Breast epithelium (tissue), 4 donors: ENCODE measurements at regions not wholly inside any gene's neighbourhood (a gene's known extent, or its start where the extent isn't known, plus 50 kb on each side); places are given as distances from the start of the nearest gene placed in this dataset.

Experiments
- DNase-seq, 2 donors: peaks; one replicate each; pipeline ENCODE4 v3.0.0-alpha.2; 2019; ENCODE audit warnings: low spot score in 2 of 2
- H3K27ac ChIP-seq, 2 donors: fragments of 200-600 bp; sonication (generic) in 1 of 2; one replicate each; pipeline ENCODE4 v1.5.1; 2016 to 2019; ENCODE audit warnings: mild to moderate bottlenecking in 1 of 2
- H3K27me3 ChIP-seq, 2 donors: fragments of 200-600 bp; sonication (generic) in 1 of 2; one replicate each; pipeline versions ENCODE4 v1.5.1 to v1.6.0; 2017 to 2019; ENCODE audit warnings: control low read depth in 1 of 2, mild to moderate bottlenecking in 1 of 2
- H3K36me3 ChIP-seq: fragments of 200-600 bp; one replicate; pipeline ENCODE4 v1.5.1; 2019
- H3K4me1 ChIP-seq, 2 donors: fragments of 200-600 bp; sonication (generic); one replicate each; pipeline ENCODE4 v1.5.1; 2016 to 2019; ENCODE audit warnings: control low read depth in 1 of 2
- H3K4me3 ChIP-seq, 3 donors: fragments of 200-600 bp; sonication (generic); 1 replicate in 2 of 3; 2 replicates in 1 of 3; pipeline ENCODE4 v1.5.1; 2016 to 2019; ENCODE audit warnings: mild to moderate bottlenecking in 3 of 3, moderate library complexity in 2 of 3
- H3K9me3 ChIP-seq, 2 donors: fragments of 200-600 bp; sonication (generic) in 1 of 2; one replicate each; pipeline ENCODE4 v1.5.1; 2016 to 2019; ENCODE audit warnings: control low read depth in 1 of 2
- POLR2A ChIP-seq: fragments of 450-650 bp; IDR thresholded peaks from one replicate; pipeline ENCODE4 v1.6.1; 2016; ENCODE audit warnings: antibody characterized with exemption, mild to moderate bottlenecking, moderate library complexity
- POLR2AphosphoS5 ChIP-seq, 3 donors: sonication (generic); formaldehyde crosslinking; IDR thresholded peaks; one replicate each; pipeline ENCODE4 v1.6.1; 2017; ENCODE audit warnings: antibody characterized with exemption in 3 of 3
- intact Hi-C: fragments of 100-400 bp; cut with DNase I; formaldehyde crosslinking; loops from one replicate; pipeline ENCODE4 v1.15.1; 2023; ENCODE audit warnings: low total_unique reads
- TF ChIP-seq, protein P1 (sequence below), 3 donors: fragments of 450-650 bp; IDR thresholded peaks; one replicate each; pipeline ENCODE4 v1.5.1; 2016 to 2017; ENCODE audit warnings: antibody characterized with exemption in 3 of 3, mild to moderate bottlenecking in 3 of 3, moderate library complexity in 3 of 3

DNA sequence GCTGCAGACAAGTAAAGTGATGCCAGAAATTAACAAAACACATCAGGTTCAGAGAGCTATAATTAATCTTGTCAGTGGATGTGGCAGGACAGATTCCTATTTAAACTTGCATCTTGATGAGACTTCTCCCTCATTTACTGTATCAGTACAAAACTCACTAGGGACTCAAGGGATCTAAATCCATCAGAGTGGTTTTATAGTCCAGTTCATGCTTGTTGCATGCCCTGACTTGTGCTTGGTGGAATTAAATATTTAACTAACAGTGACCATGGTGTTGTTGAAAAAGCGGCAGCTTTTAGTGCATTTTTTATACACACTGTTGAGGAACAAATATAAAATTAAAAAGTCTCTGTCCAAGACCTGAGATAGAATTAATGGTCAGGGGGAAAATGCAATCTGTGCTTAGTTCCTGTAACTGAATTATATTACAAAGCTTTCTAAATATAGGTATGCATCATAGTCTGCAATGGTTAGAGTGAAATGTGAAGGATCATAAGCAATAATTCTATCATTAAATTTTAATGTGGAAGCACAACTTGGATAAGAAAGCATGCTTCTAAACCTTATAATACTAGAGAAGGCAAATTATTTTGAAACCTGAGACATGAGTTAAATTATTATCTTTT is 1475.5 kb upstream of the TENM4 start:
- Histone ChIP-seq H3K9me3 (no peaks in the 10 kb centered on the region), H3K4me1 (no peaks in the 10 kb centered on the region), H3K4me3 (no peak overlapping the region), H3K27ac (no peak overlapping the region), H3K36me3 (no peaks in the 10 kb centered on the region), H3K27me3 (no peaks in the 10 kb centered on the region)
- no peak for DNase-seq
- intact Hi-C loops = no loop called here
- TF ChIP-seq POLR2A = no peak

DNA sequence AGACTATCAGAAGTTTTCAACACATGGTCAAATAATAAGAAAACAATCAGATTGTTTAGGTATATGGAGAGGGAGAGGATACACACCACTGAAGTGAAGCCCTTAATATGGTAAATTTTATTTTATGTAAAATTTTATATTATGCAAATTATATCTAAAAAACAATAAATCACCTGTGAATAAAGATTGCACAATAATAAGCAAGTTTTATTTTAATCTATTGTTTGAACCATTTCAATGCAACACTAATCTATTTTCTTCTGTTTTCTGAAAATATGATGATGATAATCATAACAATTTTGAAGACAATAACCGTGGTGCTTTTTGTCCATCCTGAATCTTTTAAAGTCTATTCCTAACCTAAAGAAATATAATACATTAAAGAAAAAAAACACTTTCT is 1473.5 kb upstream of the TENM4 start:
- DNase-seq = no peak
- H3K4me3 ChIP-seq = no peak overlapping the region
- intact Hi-C loops = no loop called here

DNA sequence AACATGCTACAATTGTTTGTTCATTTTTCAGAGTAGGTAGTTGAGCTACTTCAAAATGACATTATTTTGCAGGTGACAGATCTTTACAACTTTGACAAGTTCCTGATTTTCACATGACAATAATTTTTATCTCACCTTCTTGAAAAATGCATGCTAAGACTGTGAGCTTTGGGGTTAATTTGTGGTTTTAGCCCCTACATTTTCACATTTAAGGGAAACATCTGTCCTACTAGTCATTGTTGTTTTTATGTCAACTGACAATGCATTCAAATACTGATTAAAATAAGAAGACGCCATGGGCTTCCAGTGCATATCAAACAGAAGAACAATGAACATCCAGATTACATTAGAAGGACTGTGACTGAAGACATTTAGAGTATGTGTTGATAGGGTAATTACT is 1470.8 kb upstream of the TENM4 start:
- intact Hi-C loops = no loop called here
- Histone ChIP-seq H3K4me3 (no peak overlapping the region), H3K9me3 (no peaks in the 10 kb centered on the region), H3K4me1 (no peaks in the 10 kb centered on the region), H3K27me3 (no peaks in the 10 kb centered on the region), H3K36me3 (no peaks in the 10 kb centered on the region), H3K27ac (no peak overlapping the region)
- TF ChIP-seq, protein P1, sequence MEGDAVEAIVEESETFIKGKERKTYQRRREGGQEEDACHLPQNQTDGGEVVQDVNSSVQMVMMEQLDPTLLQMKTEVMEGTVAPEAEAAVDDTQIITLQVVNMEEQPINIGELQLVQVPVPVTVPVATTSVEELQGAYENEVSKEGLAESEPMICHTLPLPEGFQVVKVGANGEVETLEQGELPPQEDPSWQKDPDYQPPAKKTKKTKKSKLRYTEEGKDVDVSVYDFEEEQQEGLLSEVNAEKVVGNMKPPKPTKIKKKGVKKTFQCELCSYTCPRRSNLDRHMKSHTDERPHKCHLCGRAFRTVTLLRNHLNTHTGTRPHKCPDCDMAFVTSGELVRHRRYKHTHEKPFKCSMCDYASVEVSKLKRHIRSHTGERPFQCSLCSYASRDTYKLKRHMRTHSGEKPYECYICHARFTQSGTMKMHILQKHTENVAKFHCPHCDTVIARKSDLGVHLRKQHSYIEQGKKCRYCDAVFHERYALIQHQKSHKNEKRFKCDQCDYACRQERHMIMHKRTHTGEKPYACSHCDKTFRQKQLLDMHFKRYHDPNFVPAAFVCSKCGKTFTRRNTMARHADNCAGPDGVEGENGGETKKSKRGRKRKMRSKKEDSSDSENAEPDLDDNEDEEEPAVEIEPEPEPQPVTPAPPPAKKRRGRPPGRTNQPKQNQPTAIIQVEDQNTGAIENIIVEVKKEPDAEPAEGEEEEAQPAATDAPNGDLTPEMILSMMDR (IDR thresholded peaks at IDR 0.05) = no peak
- TF ChIP-seq POLR2AphosphoS5 (IDR thresholded peaks at IDR 0.05) (no peak), POLR2A (no peak)
- no peak for DNase-seq

More for the DNA sequence above, 1473.5 kb upstream of the TENM4 start:
- H3K36me3 ChIP-seq = no peaks in the 10 kb centered on the region
- H3K27ac ChIP-seq = no peak overlapping the region
- no peaks in the 10 kb centered on the region for H3K9me3 ChIP-seq
- H3K27me3 ChIP-seq = no peaks in the 10 kb centered on the region
- TF ChIP-seq, protein P1 (IDR thresholded peaks at IDR 0.05) = no peak
- no peaks in the 10 kb centered on the region for H3K4me1 ChIP-seq

DNA sequence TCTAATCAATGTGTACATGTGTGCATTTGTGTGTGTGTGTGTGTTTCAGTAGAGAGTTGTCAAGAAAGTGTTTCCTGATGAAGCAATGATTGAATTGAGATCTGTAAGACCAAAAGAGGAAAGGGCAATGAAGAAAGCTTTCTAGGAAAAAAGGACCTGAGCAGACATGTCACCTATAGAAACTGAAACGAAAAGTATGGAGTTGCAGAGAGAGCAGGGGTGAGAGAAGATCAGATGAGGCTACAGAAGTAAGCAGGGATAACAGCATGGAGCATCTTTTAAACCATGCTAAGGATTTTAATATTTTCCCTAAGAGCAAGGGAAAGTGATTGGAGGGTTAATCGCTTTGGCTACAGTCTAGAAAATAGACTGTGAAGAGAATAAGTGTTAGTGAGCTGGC is 1459.4 kb upstream of the TENM4 start:
- no peak overlapping the region for H3K27ac ChIP-seq
- TF ChIP-seq POLR2AphosphoS5 (IDR thresholded peaks at IDR 0.05) (no peak), POLR2A (no peak)
- TF ChIP-seq, protein P1 (IDR thresholded peaks at IDR 0.05) = no peak
- H3K9me3 ChIP-seq = no peaks in the 10 kb centered on the region
- no peaks in the 10 kb centered on the region for H3K27me3 ChIP-seq
- no peaks in the 10 kb centered on the region for H3K36me3 ChIP-seq
- H3K4me3 ChIP-seq = no peak overlapping the region
- DNase-seq = no peak
- H3K4me1 ChIP-seq = no peaks in the 10 kb centered on the region
- intact Hi-C loops = no loop called here

DNA sequence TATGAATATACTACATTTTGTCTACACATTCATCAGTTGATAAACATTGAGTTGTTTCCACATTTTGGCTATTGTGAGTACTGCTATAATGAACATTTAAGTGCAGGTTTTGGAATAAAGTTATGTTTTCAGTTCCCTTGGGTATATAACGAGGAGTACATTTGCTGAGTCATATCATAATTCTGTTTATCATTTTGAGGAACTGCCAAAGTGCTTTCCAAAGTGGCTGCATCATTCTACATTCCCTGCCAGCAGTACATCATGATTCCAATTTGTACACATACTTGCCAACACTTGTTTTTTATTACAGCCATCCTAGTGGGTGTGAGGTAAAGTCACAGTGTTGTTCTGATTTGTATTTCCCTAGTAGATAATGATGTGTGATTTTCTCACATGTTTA is 1458.6 kb upstream of the TENM4 start:
- TF ChIP-seq POLR2A = no peak
- TF ChIP-seq, protein P1 (IDR thresholded peaks at IDR 0.05) = no peak
- no peak for TF ChIP-seq POLR2AphosphoS5 (IDR thresholded peaks at IDR 0.05)
- no peak overlapping the region for H3K4me3 ChIP-seq
- no peak for DNase-seq
- no peaks in the 10 kb centered on the region for H3K9me3 ChIP-seq
- H3K4me1 ChIP-seq = no peaks in the 10 kb centered on the region
- no peaks in the 10 kb centered on the region for H3K36me3 ChIP-seq
- no peak overlapping the region for H3K27ac ChIP-seq
- no peaks in the 10 kb centered on the region for H3K27me3 ChIP-seq
- intact Hi-C loops = no loop called here

DNA sequence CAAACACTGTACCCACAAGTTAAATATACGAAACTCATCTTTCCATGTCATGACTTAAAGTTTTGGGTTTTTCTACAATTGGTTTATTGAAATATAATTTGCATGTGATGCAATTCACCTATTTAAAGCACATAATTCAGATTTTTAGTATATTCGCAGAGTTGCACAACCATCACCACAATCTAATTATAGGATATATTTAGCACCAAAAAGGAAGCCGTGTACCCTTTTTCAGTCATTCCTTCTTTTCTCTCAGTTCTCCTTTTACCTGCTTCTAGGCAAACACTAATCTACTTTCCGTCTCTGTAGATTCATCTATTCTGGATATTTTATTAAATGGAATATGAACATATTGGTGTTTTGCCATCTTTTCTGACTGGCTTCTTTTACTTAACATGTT is 1458.1 kb upstream of the TENM4 start:
- no peak for DNase-seq
- no peaks in the 10 kb centered on the region for H3K9me3 ChIP-seq
- TF ChIP-seq POLR2A (no peak), POLR2AphosphoS5 (IDR thresholded peaks at IDR 0.05) (no peak)
- TF ChIP-seq, protein P1 (IDR thresholded peaks at IDR 0.05) = no peak
- no peaks in the 10 kb centered on the region for H3K36me3 ChIP-seq
- H3K4me1 ChIP-seq = no peaks in the 10 kb centered on the region
- H3K4me3 ChIP-seq = no peak overlapping the region
- H3K27me3 ChIP-seq = no peaks in the 10 kb centered on the region
- H3K27ac ChIP-seq = no peak overlapping the region
- intact Hi-C loops = no loop called here
